ENCODE measurements at regions not wholly inside any gene's neighbourhood (a gene's known extent, or its start where the extent isn't known, plus 50 kb on each side); places are given as distances from the start of the nearest gene placed in this dataset. TPM values are rescaled to one million over a fixed set of nuclear protein-coding genes. Genes with fewer than 3 reads are reported as not detected.

- no peak for DNase-seq (ENCODE audit: low spot score in 2 of 2)
- FAIRE-seq, result no peak
Measured at GRCh38 chr4:168019921-168020320, 72.4 kb upstream of the ANXA10 start.

GRCh38 chr4:168021666-168022065 lies 70.7 kb upstream of the ANXA10 start:
- no peak for DNase-seq (ENCODE audit: low spot score in 2 of 2)
- FAIRE-seq, result no peak

- no peak for FAIRE-seq
- no peak for DNase-seq (ENCODE audit: low spot score in 2 of 2)
Measured at GRCh38 chr4:168028568-168028967, 63.8 kb upstream of the ANXA10 start.

GRCh38 chr4:168028970-168029597 lies 63.3 kb upstream of the ANXA10 start:
- FAIRE-seq, result no peak

GRCh38 chr4:168037676-168038075 lies 54.7 kb upstream of the ANXA10 start:
- no peak for FAIRE-seq
- DNase-seq (ENCODE audit: low spot score in 2 of 2), result no peak

More at GRCh38 chr4:168028970-168029597, 63.3 kb upstream of the ANXA10 start:
- DNase-seq (ENCODE audit: low spot score in 2 of 2), result no peak

GRCh38 chr4:168039593-168039992 lies 52.7 kb upstream of the ANXA10 start:
- no peak for FAIRE-seq

More at GRCh38 chr4:168039593-168039992, 52.7 kb upstream of the ANXA10 start:
- no peak for DNase-seq (ENCODE audit: low spot score in 2 of 2)

Small RNA genes lying in the stretch of these regions (small RNA-seq; reads per million reads assigned to genes)
- gene RN7SL776P, result not detected
